IMR-90 (cell line): ENCODE measurements at regions not wholly inside any gene's neighbourhood (a gene's known extent, or its start where the extent isn't known, plus 50 kb on each side); places are given as distances from the start of the nearest gene placed in this dataset.

Experiments used
- ATAC-seq: fragments of 200-7000 bp; cut with Tn5 transposase; 2 replicates; pipeline ENCODE4 v1.9.1; 2020; ENCODE audit warnings: low read depth, mild to moderate bottlenecking, moderate library complexity
- BruUV-seq: library from RNA; stranded (reverse); fragments of 400-500 nt; replicated peaks from 2 replicates; lab custom pipeline; 2021; lab: Mats Ljungman, UMichigan
- CTCF ChIA-PET: fragments of 300-600 bp; formaldehyde crosslinking; extraction: SDS; loops from one replicate; lab custom pipeline; 2021; ENCODE audit warnings: antibody characterized with exemption; lab: Yijun Ruan, JAX
- POLR2A ChIA-PET: fragments of 300-600 bp; sonication (Branson Sonifier 250); formaldehyde crosslinking; loops from one replicate; lab custom pipeline; 2022; ENCODE audit warnings: antibody characterized with exemption; ENCODE audit not compliant: unreplicated experiment; lab: Charles Lee
- DNase-seq: peaks from one replicate; pipeline ENCODE4 v3.0.0; 2013
- H2AFZ ChIP-seq: replicated peaks from 2 replicates; pipeline ENCODE3; 2013; ENCODE audit warnings: low read length, mild to moderate bottlenecking; ENCODE audit not compliant: poor library complexity
- H2AK5ac ChIP-seq: 2 replicates; pipeline ENCODE4 v1.6.1; 2013; ENCODE audit warnings: low read depth, low read length, inconsistent platforms
- H2AK9ac ChIP-seq: replicated peaks from 2 replicates; pipeline ENCODE3; 2013; ENCODE audit warnings: mild to moderate bottlenecking, low read depth, low read length, moderate library complexity; ENCODE audit not compliant: poor library complexity
- H2BK120ac ChIP-seq: 2 replicates; pipeline ENCODE4 v1.6.1; 2013; ENCODE audit warnings: low read depth, low read length, inconsistent platforms
- H2BK15ac ChIP-seq: 3 replicates; pipeline ENCODE4 v1.6.1; 2013; ENCODE audit warnings: low read depth, low read length, inconsistent platforms
- H2BK20ac ChIP-seq: 2 replicates; pipeline ENCODE4 v1.6.1; 2013; ENCODE audit warnings: low read depth, mild to moderate bottlenecking, inconsistent platforms, low read length, moderate library complexity
- H2BK5ac ChIP-seq: 2 replicates; pipeline ENCODE4 v1.6.1; 2013; ENCODE audit warnings: mild to moderate bottlenecking, low read depth, low read length, inconsistent platforms; ENCODE audit not compliant: poor library complexity, severe bottlenecking
- H3K14ac ChIP-seq: replicated peaks from 2 replicates; pipeline ENCODE4 v1.6.1; 2013; ENCODE audit warnings: low read depth, low read length, inconsistent platforms
- H3K18ac ChIP-seq: 2 replicates; pipeline ENCODE4 v1.6.1; 2013; ENCODE audit warnings: low read depth, low read length, control low read depth
- H3K23ac ChIP-seq: 2 replicates; pipeline ENCODE4 v1.6.1; 2013; ENCODE audit warnings: low read depth, low read length, inconsistent platforms
- H3K27ac ChIP-seq: 2 replicates; pipeline ENCODE4 v1.5.1; 2013; ENCODE audit warnings: mild to moderate bottlenecking, control low read depth, low read length; ENCODE audit not compliant: insufficient read depth
- H3K27me3 ChIP-seq: 2 replicates; pipeline ENCODE4 v1.6.1; 2013; ENCODE audit warnings: low read length; ENCODE audit not compliant: control insufficient read depth, insufficient read depth
- H3K36me3 ChIP-seq: 2 replicates; pipeline ENCODE4 v1.6.1; 2013; ENCODE audit warnings: low read length, mixed read lengths; ENCODE audit not compliant: control insufficient read depth, insufficient read depth
- H3K4ac ChIP-seq: 2 replicates; pipeline ENCODE4 v1.6.1; 2013; ENCODE audit warnings: low read depth, low read length, inconsistent platforms
- H3K4me1 ChIP-seq: 2 replicates; pipeline ENCODE4 v1.6.1; 2013; ENCODE audit warnings: low read length, mixed read lengths; ENCODE audit not compliant: control insufficient read depth, insufficient read depth
- H3K4me2 ChIP-seq: 2 replicates; pipeline ENCODE4 v1.6.1; 2013; ENCODE audit warnings: low read depth, mild to moderate bottlenecking, control low read depth, low read length, moderate library complexity
- H3K4me3 ChIP-seq: 2 replicates; pipeline ENCODE4 v1.5.1; 2013; ENCODE audit warnings: low read depth, mild to moderate bottlenecking, control low read depth, low read length, moderate library complexity; ENCODE audit not compliant: insufficient read depth
- H3K56ac ChIP-seq: 2 replicates; pipeline ENCODE4 v1.6.1; 2013; ENCODE audit warnings: low read length, inconsistent platforms; ENCODE audit not compliant: insufficient read depth; ENCODE audit errors: extremely low read depth
- H3K79me1 ChIP-seq, 2 experiments: 2 replicates each; pipeline ENCODE4 v1.6.1; 2013; ENCODE audit warnings: low read length in 2 of 2, inconsistent platforms in 1 of 2, low read depth in 1 of 2
- H3K9ac ChIP-seq: 2 replicates; pipeline ENCODE4 v1.6.1; 2013; ENCODE audit warnings: low read depth, low read length, control low read depth
- H3K9me1 ChIP-seq: 2 replicates; pipeline ENCODE4 v1.6.1; 2013; ENCODE audit warnings: low read length, inconsistent platforms; ENCODE audit not compliant: insufficient read depth
- H3K9me3 ChIP-seq: 2 replicates; pipeline ENCODE4 v1.6.1; 2013; ENCODE audit warnings: low read length; ENCODE audit not compliant: control insufficient read depth, insufficient read depth
- H4K20me1 ChIP-seq: 2 replicates; pipeline ENCODE4 v1.6.1; 2013; ENCODE audit warnings: low read length, inconsistent platforms; ENCODE audit not compliant: insufficient read depth
- H4K5ac ChIP-seq: 2 replicates; pipeline ENCODE4 v1.6.1; 2013; ENCODE audit warnings: mild to moderate bottlenecking, low read depth, low read length, control low read depth
- H4K8ac ChIP-seq, 2 experiments: 2 replicates each; pipeline ENCODE4 v1.6.1; 2013; ENCODE audit warnings: low read depth in 2 of 2, low read length in 2 of 2, control low read depth in 1 of 2, inconsistent platforms in 1 of 2
- H4K91ac ChIP-seq: 2 replicates; pipeline ENCODE4 v1.6.1; 2013; ENCODE audit warnings: low read depth, low read length, inconsistent platforms; ENCODE audit not compliant: insufficient read depth
- BHLHE40 ChIP-seq: fragments of 150-350 bp; IDR thresholded peaks from 2 replicates; pipeline ENCODE4 v1.6.1; 2016; ENCODE audit warnings: mild to moderate bottlenecking, low read depth, low read length
- CEBPB ChIP-seq: IDR thresholded peaks from 2 replicates; pipeline ENCODE4 v1.6.1; 2012; ENCODE audit warnings: low read depth, low read length, improper control_type of control experiment
- ELK1 ChIP-seq: fragments of 150-350 bp; IDR thresholded peaks from 2 replicates; pipeline ENCODE4 v1.6.1; 2016; ENCODE audit warnings: low read depth, mild to moderate bottlenecking, low read length, moderate library complexity, borderline replicate concordance
- FOS ChIP-seq: fragments of 150-350 bp; IDR thresholded peaks from 2 replicates; pipeline ENCODE4 v1.6.1; 2016; ENCODE audit warnings: low read depth, low read length
- MAFK ChIP-seq: IDR thresholded peaks from 2 replicates; pipeline ENCODE4 v1.6.1; 2012; ENCODE audit warnings: low read depth, low read length, improper control_type of control experiment
- MXI1 ChIP-seq: IDR thresholded peaks from 2 replicates; pipeline ENCODE4 v1.6.1; 2012; ENCODE audit warnings: low read depth, mild to moderate bottlenecking, low read length, moderate library complexity, borderline replicate concordance
- NFE2L2 ChIP-seq: fragments of 150-350 bp; IDR thresholded peaks from 2 replicates; pipeline ENCODE4 v1.6.1; 2016; ENCODE audit warnings: low read depth, mild to moderate bottlenecking, low read length
- POLR2A ChIP-seq: IDR thresholded peaks from 2 replicates; pipeline ENCODE4 v1.6.1; 2012; ENCODE audit warnings: mild to moderate bottlenecking, low read depth, low read length
- RAD21 ChIP-seq: IDR thresholded peaks from 2 replicates; pipeline ENCODE4 v1.6.1; 2012; ENCODE audit warnings: low read length, improper control_type of control experiment
- RCOR1 ChIP-seq: IDR thresholded peaks from 2 replicates; pipeline ENCODE4 v1.6.1; 2012; ENCODE audit warnings: mild to moderate bottlenecking, low read length, improper control_type of control experiment; ENCODE audit not compliant: insufficient replicate concordance
- RFX5 ChIP-seq: IDR thresholded peaks from 2 replicates; pipeline ENCODE4 v1.8.0; 2012; ENCODE audit warnings: low read depth, mild to moderate bottlenecking, low read length, moderate library complexity
- SMC3 ChIP-seq: fragments of 150-350 bp; IDR thresholded peaks from 2 replicates; pipeline ENCODE4 v1.6.1; 2016; ENCODE audit warnings: low read depth, mild to moderate bottlenecking, antibody characterized with exemption, low read length, moderate library complexity
- USF2 ChIP-seq: fragments of 150-350 bp; IDR thresholded peaks from 2 replicates; pipeline ENCODE4 v1.6.1; 2017; ENCODE audit warnings: mild to moderate bottlenecking, antibody characterized with exemption, low read length, low read depth
- WGBS, 2 experiments: methylation state at CpG; one replicate each; pipeline versions ENCODE4 v1.1.5 to v1.1.7; 2013; ENCODE audit warnings: missing lambda C conversion rate in 2 of 2; ENCODE audit not compliant: insufficient read length in 1 of 2; ENCODE audit errors: extremely low coverage in 2 of 2; 5-methylcytosine and 5-hydroxymethylcytosine counted together
- dilution Hi-C: fragments of 300-500 bp; cut with HindIII; formaldehyde crosslinking; loops from one replicate; pipeline ENCODE4 v1.14.3; 2018; ENCODE audit warnings: low sequenced_read_pairs; ENCODE audit not compliant: unreplicated experiment
- in situ Hi-C: fragments of 300-500 bp; cut with MboI; formaldehyde crosslinking; loops from 3 replicates; pipeline ENCODE4 v1.14.3; 2019; ENCODE audit warnings: low sequenced_read_pairs, inconsistent platforms, mixed read lengths
- intact Hi-C: fragments of 100-400 bp; cut with micrococcal nuclease; formaldehyde crosslinking; loops from 2 replicates; pipeline ENCODE4 v1.10.0; 2022
- TF ChIP-seq, protein P1 (sequence below): conservative IDR thresholded peaks from 2 replicates; pipeline ENCODE4 v1.5.1; 2012; ENCODE audit warnings: mild to moderate bottlenecking, low read depth, low read length, improper control_type of control experiment

DNA sequence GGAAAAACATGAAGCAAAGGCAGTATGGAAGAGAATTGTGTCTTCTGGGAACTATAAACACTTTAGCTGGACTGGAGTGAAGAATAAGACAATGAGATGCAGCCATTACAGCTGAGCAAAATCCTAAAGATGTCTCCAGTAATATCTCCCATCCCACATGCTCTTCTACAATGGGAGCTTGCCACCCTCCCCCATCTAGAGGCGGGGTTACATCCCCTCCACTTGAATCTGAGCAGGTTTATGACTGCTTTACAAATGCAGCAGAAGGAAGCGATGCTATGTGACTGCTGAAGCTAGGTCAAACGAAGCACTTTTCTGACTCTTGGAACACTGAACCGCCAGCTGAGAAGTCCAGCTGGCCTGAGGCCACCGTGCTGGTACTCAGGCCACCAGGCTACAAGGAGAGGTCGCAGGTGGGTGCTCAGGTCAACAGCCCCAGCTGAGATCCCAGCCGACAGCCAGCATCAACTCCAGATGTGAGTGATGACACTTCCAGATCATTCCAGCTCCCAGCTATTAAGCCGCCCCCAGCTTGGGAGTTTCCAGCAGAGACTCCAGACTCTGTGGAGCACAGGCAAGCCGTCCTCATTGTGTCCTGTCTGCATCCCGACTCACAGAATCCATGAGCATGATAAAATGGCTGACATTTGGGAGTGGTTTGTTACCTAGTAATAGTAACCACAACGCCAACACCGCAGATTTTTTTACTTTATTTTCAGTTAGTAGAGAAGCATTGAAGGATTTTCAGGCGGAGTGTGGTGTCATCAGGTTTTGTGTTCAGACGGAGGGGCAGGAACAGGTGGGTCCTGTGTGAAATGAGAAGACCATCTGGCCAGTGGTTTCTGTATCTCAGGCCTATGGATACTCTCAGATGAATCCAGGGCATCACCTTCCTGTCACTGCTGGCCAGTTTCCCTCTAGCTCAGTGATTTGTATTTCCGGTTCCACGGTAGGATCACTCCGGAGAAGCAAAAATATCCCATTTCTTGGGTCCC lies 89.3 kb downstream of the NPY start:
- H4K5ac ChIP-seq: no peak overlapping the region
- no peak for DNase-seq
- H2AK9ac ChIP-seq: no peak overlapping the region
- no peak overlapping the region for H3K23ac ChIP-seq
- no peaks in the 10 kb centered on the region for H3K79me1 ChIP-seq
- no peaks in the 10 kb centered on the region for H4K20me1 ChIP-seq
- no TSS peak for BruUV-seq
- H3K9me3 ChIP-seq: no peaks in the 10 kb centered on the region
- no peak overlapping the region for H3K4ac ChIP-seq
- ATAC-seq: no peak
- H3K9me1 ChIP-seq: no peaks in the 10 kb centered on the region
- no peaks in the 10 kb centered on the region for H3K36me3 ChIP-seq
- H3K4me2 ChIP-seq: no peak overlapping the region
- H2BK20ac ChIP-seq: no peak overlapping the region
- no peak overlapping the region for H3K27ac ChIP-seq
- H3K14ac ChIP-seq: no peak overlapping the region
- WGBS, 2 experiments: 64% methylated on average over 4 of the region's 17 CpGs; no CpG with 5 or more reads in 1 of the 2 experiments
- H4K8ac ChIP-seq: no peak overlapping the region
- H3K4me3 ChIP-seq: no peak overlapping the region
- H3K18ac ChIP-seq: no peak overlapping the region
- H4K91ac ChIP-seq: no peak overlapping the region
- in situ Hi-C loops: no loop called here
- intact Hi-C loops: no loop called here
- no peak overlapping the region for H2BK5ac ChIP-seq
- H2BK120ac ChIP-seq: no peak overlapping the region
- H2AFZ ChIP-seq: no peak overlapping the region
- H3K56ac ChIP-seq: no peak overlapping the region
- H3K4me1 ChIP-seq: no peaks in the 10 kb centered on the region
- ChIA-PET CTCF (interaction anchor here (0.7 kb wide), 1 partner anchor 8 kb away, joined by 3 read pairs; no protein-coding TSS in a partner anchor), POLR2A (no interaction called here)
- H2AK5ac ChIP-seq: no peak overlapping the region
- peaks cover 6% of the 10 kb centered on the region; the same call in 1 of the 2 replicates for H3K27me3 ChIP-seq
- H2BK15ac ChIP-seq: no peak overlapping the region
- dilution Hi-C loops: no loop called here
- H3K9ac ChIP-seq: no peak overlapping the region
- no peak for TF ChIP-seq BHLHE40
- no peak for TF ChIP-seq ELK1
- no peak for TF ChIP-seq RFX5
- no peak for TF ChIP-seq CEBPB
- TF ChIP-seq RAD21: no peak
- TF ChIP-seq FOS: no peak
- no peak for TF ChIP-seq MXI1
- TF ChIP-seq, protein P1, sequence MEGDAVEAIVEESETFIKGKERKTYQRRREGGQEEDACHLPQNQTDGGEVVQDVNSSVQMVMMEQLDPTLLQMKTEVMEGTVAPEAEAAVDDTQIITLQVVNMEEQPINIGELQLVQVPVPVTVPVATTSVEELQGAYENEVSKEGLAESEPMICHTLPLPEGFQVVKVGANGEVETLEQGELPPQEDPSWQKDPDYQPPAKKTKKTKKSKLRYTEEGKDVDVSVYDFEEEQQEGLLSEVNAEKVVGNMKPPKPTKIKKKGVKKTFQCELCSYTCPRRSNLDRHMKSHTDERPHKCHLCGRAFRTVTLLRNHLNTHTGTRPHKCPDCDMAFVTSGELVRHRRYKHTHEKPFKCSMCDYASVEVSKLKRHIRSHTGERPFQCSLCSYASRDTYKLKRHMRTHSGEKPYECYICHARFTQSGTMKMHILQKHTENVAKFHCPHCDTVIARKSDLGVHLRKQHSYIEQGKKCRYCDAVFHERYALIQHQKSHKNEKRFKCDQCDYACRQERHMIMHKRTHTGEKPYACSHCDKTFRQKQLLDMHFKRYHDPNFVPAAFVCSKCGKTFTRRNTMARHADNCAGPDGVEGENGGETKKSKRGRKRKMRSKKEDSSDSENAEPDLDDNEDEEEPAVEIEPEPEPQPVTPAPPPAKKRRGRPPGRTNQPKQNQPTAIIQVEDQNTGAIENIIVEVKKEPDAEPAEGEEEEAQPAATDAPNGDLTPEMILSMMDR: no peak
- TF ChIP-seq USF2: no peak
- no peak for TF ChIP-seq RCOR1
- TF ChIP-seq MAFK: no peak
- TF ChIP-seq NFE2L2: no peak
- no peak for TF ChIP-seq SMC3
- no peak for TF ChIP-seq POLR2A
